Skeletal muscle cell (primary cell): ENCODE measurements at regions not wholly inside any gene's neighbourhood (a gene's known extent, or its start where the extent isn't known, plus 50 kb on each side); places are given as distances from the start of the nearest gene placed in this dataset.
A peak's percentile ranks its signal among the peaks of the same experiment; 100 is the strongest.

Experiments
- DNase-seq: peaks from one replicate; pipeline ENCODE4 v3.0.0-alpha.2; 2010; ENCODE audit warnings: low read depth
- H3K4me3 ChIP-seq: 2 replicates; pipeline ENCODE4 v1.5.1; 2011; ENCODE audit warnings: low read depth, mild to moderate bottlenecking, control low read depth, low read length, moderate library complexity

- DNase-seq, result no peak
- no peak overlapping the region for H3K4me3 ChIP-seq
Measured at GRCh38 chr6:55651015-55651414, 72.0 kb upstream of the HMGCLL1 start.

GRCh38 chr6:55643861-55644260 lies 64.9 kb upstream of the HMGCLL1 start:
- DNase-seq, result peak; percentile 58
- H3K4me3 ChIP-seq, result no peak overlapping the region

GRCh38 chr6:55642366-55642765 lies 63.4 kb upstream of the HMGCLL1 start:
- no peak for DNase-seq
- H3K4me3 ChIP-seq, result no peak overlapping the region

GRCh38 chr6:55636406-55637102 lies 57.6 kb upstream of the HMGCLL1 start:
- DNase-seq, result peak; percentile 54
- no peak overlapping the region for H3K4me3 ChIP-seq

GRCh38 chr6:55633471-55633870 lies 54.5 kb upstream of the HMGCLL1 start:
- no peak for DNase-seq
- H3K4me3 ChIP-seq, result no peak overlapping the region

- H3K4me3 ChIP-seq, result no peak overlapping the region
- no peak for DNase-seq
Measured at GRCh38 chr6:55632953-55633352, 54.0 kb upstream of the HMGCLL1 start.
